NCI-H226 (cell line): ENCODE measurements at regions not wholly inside any gene's neighbourhood (a gene's known extent, or its start where the extent isn't known, plus 50 kb on each side); places are given as distances from the start of the nearest gene placed in this dataset.

Source experiments
- DNase-seq: peaks from one replicate; pipeline ENCODE4 v3.0.0-alpha.2; 2015

DNA sequence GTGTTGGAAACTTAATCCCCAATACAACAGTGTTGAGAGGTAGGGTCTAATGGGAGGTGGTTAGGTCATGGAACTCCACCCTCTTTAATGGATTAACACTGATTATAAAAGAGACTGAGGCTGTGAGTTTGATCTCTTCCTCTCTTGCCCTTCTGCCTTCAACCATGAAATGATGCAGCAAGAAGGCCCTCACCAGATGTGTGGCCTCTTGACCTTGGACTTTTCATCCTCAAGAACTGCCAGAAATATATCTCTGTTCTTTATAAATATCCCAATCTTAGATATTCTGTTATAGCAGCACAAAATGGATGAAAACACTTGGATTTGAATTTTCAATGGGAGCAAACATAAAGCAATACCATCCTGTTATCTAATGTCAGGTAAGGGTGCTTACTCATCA, 67.6 kb downstream of the NMUR2 start:
- no peak for DNase-seq

DNA sequence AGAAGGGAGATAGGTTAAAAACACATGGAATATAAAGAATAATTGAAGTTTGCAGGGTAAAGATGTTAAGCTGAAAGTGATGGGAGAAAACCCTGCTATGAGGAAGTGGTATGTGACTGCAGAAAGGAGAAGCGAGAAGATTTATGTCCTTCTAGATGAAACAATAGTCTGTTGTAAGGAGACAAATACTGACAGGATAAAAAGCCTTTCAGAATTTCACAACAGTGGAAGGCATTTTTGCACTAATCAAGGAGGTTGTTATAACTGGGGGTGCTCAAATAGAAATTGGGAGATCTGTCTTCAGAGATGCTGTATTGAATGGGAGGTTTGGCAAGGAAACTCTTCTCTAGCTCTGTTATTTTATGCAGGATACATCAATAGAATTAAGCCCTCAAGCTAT, 69.6 kb downstream of the NMUR2 start:
- DNase-seq = no peak

DNA sequence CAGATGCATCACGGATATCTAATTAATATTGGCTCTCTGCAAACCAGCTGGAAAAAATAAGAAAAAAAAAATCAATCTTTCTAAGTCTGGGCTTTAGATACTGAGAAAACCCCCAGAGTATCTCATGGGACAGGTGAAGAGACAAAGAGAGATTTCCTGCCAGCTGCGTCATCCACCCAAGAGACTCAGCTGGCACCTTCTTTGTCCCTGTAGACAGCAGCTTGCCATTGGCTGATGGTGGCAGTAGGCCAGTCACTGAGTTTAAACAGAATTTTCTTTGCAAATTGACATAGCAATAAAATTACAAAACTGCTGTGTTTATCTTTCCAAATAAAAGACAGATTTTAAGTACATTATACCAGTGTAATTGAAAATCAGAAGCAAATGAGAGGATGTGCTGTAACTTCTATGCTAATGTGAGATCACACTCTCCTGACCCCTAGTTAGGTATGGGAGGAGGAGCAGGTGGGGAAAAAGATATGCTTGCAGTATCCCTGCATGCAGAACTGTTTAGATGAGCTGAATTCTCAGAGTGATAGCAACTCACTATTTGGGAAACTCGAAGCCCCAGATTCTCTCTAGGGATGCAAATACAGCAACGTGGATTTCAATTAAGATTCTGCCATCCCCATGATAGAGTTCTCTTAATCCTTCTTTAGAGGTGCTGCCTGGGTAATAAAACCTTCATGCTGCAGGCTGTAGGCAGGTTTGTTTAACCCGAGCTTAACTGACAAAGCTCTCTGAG, 72.2 kb downstream of the NMUR2 start:
- DNase-seq = no peak

GRCh38 chr5:152331718-152332117, 73.4 kb downstream of the NMUR2 start:
- DNase-seq = no peak

- no peak for DNase-seq
These were observed 74.1 kb downstream of the NMUR2 start for GRCh38 chr5:152331006-152331405.

GRCh38 chr5:152329761-152330283, 75.3 kb downstream of the NMUR2 start:
- DNase-seq = no peak

- no peak for DNase-seq
These were observed 75.9 kb downstream of the NMUR2 start for GRCh38 chr5:152329207-152329606.

DNA sequence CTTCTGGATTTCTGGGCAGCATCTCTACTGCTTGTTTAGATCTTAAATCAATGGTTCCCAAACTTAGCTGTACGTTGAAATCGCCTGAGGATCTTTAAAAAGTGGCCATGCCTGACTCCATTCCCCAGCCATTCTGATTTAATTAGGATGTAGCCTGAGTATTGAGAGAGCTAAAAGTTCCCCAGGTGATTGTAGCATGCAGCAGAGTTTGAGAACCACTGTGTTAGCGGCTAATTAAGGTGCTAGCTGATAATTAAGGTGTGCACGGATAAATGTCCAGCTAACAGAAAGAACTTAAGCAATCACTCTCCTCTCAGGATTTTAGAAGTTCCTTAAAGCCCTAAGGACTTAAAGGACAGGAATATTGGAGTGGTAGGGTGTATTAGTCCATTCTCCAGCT, 89.1 kb downstream of the NMUR2 start:
- DNase-seq = no peak

GRCh38 chr5:152314196-152314829, 90.8 kb downstream of the NMUR2 start:
- DNase-seq = no peak

DNA sequence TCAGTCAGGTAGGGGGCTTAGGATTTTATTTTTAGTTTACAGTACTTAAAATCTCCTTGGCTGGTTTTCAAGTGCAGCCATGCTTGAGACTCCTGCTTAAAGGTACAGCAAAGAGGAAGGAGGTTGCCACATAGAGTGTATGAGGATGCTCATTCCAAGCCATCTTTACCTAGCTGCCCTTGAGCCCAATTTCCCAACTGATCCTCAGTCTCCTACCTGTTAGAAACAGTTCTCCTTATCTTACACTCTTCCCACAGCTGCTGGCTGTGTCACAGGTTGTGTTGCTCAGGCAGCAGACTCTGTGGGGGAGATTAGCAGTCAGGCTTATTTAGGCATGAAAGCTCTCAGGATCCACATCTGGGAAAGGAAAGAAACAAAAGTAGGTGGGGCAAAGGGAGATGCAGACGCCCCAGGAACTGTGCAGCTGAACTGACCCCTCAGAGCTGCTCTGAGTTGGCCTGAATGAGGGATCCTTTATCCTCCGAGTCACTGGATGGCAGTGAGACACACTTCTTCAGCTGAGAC, 95.1 kb downstream of the NMUR2 start:
- DNase-seq = no peak

DNA sequence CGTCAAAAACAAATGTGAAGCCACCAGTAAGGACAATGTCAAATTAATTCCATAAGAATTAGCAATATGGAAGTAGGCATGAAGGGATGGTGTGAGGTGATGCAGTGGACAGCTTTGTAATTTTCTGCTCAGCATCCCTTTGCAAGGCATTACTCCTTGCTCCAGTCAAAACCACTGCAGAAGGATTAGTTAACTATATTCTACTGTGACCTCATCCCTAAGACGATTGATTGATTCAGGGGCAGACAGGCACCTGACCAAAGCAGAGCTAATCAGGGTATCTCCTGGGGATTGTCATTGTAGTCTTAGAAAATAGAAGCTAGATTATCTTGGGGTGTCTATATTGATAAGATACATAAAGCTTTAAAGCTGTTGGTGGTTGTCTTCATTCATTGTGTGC, 98.7 kb downstream of the NMUR2 start:
- DNase-seq = no peak

DNA sequence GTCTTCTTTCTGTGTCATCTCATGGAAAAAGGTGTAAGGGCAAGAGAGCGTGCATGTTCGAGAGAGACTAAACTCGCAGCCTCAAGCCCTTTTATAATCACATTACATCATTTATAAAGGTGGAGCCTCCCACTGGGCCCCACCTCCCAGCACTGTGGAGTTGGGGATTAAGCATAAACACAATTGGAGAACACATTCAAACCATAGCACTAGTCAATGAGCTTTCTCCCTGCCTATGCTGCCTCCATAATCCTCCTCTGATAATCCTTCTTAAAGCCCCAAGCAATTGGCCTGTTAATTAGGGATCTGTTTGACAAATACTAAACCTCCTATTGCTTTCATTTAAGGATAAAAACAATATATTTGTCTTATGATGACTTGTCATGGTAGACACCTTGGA, 99.6 kb downstream of the NMUR2 start:
- DNase-seq = no peak

DNA sequence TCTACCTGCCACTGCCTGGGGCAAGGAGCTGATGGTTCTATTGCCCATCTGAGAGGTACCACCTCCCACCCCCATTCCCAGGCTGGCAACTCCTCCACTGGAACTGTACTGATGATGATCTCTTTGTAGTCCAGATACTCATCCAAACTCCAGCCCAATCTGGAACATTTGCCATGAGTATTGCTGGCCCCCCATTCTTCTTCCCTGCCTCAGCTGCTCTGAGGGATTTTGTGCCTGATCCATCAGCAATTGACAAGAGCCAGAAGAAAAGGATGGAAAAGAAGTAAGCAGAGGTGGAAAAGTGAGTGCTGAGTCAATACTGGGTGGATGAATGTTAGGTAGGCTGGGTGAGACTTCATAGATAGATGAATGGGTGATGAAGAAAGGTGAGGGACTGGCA, 101.2 kb downstream of the NMUR2 start:
- DNase-seq = no peak

DNA sequence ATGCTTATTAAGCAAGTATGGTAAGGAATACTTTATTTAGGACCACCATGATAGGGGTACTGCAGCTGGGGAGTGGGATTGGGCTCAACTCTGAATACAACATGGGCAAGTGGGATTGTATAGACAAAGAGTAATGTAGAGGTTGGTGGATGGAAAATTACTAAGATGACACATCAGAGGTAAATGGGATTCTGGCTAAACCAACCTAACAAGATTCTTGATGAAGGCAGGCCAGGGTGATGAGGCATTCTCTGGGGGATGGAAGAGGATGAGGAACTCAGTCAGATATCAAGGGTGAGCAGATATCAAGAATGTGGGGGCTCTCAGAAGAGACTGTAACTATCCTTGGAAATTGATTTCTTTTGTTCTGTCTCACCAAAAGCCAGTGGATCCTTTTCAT, 107.2 kb downstream of the NMUR2 start:
- no peak for DNase-seq

DNA sequence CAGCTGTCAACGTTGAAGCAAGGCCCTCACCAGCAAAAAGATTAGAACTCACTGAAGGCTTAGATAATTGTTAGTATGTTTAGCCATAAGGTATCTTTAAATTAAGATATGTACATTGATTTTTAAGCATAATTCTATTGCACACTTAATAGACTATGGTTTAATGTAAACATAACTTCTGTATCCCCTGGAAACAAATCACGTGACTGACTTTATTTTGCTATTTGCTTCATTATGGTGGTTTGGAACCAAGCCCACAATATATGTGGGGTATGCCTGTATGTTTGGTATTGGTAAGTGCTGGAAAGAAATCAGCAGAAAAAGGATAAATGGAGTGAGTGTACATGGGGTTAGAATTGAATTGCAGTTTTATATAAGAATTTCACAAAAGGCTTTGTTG, 111.9 kb downstream of the NMUR2 start:
- no peak for DNase-seq

DNA sequence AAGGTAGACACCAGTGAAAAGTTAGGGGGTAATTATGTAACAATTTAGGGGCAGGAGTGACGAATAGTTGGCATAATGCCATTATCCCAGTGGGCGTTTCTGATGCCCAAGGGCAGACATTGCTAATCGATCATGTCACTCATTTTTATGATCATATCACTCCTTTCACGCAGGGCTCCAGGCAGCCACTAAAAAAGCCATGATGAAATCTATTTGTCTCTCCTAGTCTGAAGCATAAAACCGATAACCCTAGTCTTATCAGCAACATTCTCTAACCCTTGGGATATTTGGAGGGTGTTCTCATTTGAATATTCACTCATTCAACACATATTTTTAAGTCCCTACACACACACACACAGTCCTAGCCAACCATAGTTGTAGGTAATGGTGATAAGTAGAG, 114.9 kb downstream of the NMUR2 start:
- no peak for DNase-seq

DNA sequence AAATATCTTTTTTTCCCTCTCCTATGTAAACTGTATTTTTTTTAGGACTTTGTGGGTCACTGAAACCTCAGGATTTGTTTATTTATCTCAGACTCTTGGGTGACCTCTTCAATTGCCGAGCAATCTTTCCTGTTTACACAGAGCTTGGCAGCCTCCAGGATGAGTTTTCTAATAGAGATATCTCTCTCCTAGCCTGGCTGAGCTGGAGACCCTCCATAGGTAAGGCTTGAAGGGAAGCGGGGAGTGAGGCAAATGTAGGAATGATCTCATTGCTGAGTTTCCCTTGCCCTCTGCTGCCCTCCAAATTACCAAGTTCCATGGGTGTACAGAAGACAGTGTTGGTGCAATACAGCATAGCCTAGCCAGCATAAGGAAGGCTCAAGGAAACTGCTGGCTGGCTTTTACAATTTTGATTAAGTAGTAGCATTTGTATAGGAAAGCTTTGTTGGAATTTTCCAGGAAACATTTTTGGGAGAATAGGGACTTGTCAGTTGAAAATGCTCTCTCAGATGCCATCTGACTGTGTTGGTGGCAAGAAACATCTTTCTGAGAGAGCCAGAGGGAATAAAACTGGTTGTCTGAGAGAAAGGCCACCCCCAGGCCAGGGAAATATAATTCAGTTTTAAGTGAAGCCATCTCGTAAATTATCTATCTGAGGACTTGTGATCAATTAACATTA, 116.0 kb downstream of the NMUR2 start:
- no peak for DNase-seq

DNA sequence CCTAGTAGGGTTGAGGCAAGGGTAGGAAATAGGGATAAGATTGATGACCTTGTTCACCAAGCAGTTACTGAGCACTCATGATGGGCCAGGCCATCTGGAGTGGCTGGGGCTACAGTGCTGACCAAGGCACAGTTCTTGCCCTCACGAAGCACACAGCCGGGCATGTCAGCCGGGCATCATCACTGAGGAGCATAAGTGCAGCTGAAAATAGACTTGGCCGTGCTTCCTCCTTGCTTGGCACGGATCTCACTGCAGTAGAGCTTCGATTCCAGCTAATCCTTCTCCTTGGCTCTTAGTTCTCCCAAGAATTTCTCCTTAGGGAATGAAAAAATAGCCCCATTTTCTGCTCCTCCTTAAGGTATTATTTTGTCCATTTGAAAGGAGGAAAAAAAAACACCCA, 116.6 kb downstream of the NMUR2 start:
- no peak for DNase-seq

DNA sequence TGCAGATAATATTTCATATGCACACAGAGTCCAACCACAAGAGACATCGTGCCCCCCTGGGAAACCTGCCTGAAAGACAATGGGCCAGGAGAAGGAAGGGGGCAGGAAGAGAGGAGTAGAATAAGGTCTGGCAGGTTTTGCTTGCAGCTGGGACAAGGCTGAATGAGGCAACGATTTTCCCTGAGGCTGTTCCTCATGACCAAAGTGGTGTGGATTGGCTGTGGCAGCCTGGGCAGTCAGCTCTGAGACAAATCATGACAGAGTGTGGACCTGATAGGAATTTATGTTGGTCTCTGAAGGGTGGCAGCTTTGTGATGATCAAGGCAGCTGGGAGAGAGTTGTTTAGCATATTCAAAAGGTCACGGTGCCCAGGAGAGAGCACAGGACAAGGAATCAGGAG, 119.3 kb downstream of the NMUR2 start:
- no peak for DNase-seq

- no peak for DNase-seq
These were observed 122.7 kb downstream of the NMUR2 start for GRCh38 chr5:152282331-152282730.

DNA sequence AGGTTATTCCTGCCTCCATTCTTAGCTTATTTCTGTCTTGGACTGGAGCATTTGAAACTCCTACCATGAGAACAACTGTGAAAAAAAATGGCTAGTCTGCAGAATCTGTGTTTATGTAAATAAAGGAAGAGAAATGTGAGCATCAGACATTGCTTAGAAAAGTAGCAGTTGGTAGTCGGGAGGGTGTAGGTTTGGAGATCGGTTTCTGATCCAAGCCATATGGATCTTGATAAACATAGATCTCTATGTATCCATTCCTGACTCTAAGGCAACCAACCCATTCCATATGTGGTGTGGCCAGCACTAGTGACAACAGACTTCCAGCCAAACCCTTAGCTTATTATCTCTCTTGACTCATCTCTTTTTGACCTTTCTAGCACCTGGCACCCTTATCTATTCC, 127.1 kb downstream of the NMUR2 start:
- DNase-seq = no peak

DNA sequence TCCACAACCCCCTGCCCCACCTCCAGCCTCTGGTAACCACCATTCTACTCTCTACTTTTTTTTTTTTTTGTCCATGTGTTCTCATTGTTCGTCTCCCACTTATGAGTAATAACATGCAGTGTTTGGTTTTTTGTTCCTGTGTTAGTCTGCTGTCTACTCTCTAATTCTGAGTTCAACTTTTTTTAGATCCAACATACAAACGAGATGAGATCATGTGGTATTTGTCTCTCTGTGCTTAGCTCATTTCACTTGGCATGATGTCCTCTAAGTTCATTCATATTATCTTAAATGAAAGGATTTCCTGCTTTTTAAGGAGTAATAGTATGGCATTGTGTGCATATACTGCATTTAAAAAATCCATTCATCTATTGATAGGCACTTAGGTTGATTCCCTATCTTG, 130.9 kb downstream of the NMUR2 start:
- DNase-seq = no peak

- DNase-seq = no peak
These were observed 133.7 kb downstream of the NMUR2 start for GRCh38 chr5:152271420-152271819.

- DNase-seq = no peak
These were observed 135.0 kb downstream of the NMUR2 start for GRCh38 chr5:152270096-152270495.
